Neuronal stem cell (in vitro differentiated cells): ENCODE measurements at regions not wholly inside any gene's neighbourhood (a gene's known extent, or its start where the extent isn't known, plus 50 kb on each side); places are given as distances from the start of the nearest gene placed in this dataset.

Source experiments
- DNase-seq: peaks from one replicate; pipeline ENCODE4 v3.0.0-alpha.2; 2013; ENCODE audit warnings: low spot score
- H2AFZ ChIP-seq: one replicate; pipeline ENCODE4 v1.6.1; 2013; ENCODE audit warnings: mild to moderate bottlenecking, low read length, inconsistent platforms
- H2AK5ac ChIP-seq: 2 replicates; pipeline ENCODE4 v1.6.1; 2013; ENCODE audit warnings: low read depth, mild to moderate bottlenecking, inconsistent platforms, low read length, moderate library complexity, mixed read lengths
- H2BK120ac ChIP-seq: 2 replicates; pipeline ENCODE4 v1.6.1; 2013; ENCODE audit warnings: low read depth, mild to moderate bottlenecking, inconsistent platforms, low read length, moderate library complexity, mixed read lengths
- H2BK12ac ChIP-seq: one replicate; pipeline ENCODE4 v1.6.1; 2013; ENCODE audit warnings: low read length, inconsistent platforms
- H2BK15ac ChIP-seq: 2 replicates; pipeline ENCODE4 v1.6.1; 2013; ENCODE audit warnings: mild to moderate bottlenecking, low read length, inconsistent platforms, mixed read lengths
- H2BK5ac ChIP-seq: one replicate; pipeline ENCODE4 v1.6.1; 2013; ENCODE audit warnings: inconsistent platforms, mild to moderate bottlenecking, low read length, moderate library complexity
- H3K14ac ChIP-seq: one replicate; pipeline ENCODE4 v1.6.1; 2013; ENCODE audit warnings: low read length, inconsistent platforms
- H3K18ac ChIP-seq: 2 replicates; pipeline ENCODE4 v1.6.1; 2013; ENCODE audit warnings: low read length, inconsistent platforms
- H3K23ac ChIP-seq: 2 replicates; pipeline ENCODE4 v1.6.1; 2013; ENCODE audit warnings: low read depth, mild to moderate bottlenecking, mixed read lengths, low read length, inconsistent platforms; ENCODE audit not compliant: poor library complexity
- H3K27ac ChIP-seq: replicated peaks from 3 replicates; pipeline ENCODE4 v1.5.1; 2013; ENCODE audit warnings: low read length, inconsistent platforms
- H3K27me3 ChIP-seq, 3 experiments: 2 replicates each; pipeline ENCODE4 v1.6.1; 2013; ENCODE audit warnings: low read length in 3 of 3, mild to moderate bottlenecking in 2 of 3, inconsistent platforms in 1 of 3, low read depth in 1 of 3, mixed read lengths in 1 of 3, moderate library complexity in 1 of 3; ENCODE audit not compliant: control insufficient read depth in 3 of 3, insufficient read depth in 3 of 3
- H3K36me3 ChIP-seq, 2 donors: replicated peaks in 1 of 2; 2 replicates each; pipeline ENCODE4 v1.6.1; 2013; ENCODE audit warnings: low read length in 2 of 2; ENCODE audit not compliant: control insufficient read depth in 2 of 2, insufficient read depth in 2 of 2
- H3K4ac ChIP-seq: 2 replicates; pipeline ENCODE4 v1.6.1; 2013; ENCODE audit warnings: inconsistent platforms, mild to moderate bottlenecking, low read length, moderate library complexity
- H3K4me1 ChIP-seq, 2 donors: 1 replicate in 1 of 2; 2 replicates in 1 of 2; pipeline ENCODE4 v1.6.1; 2013; ENCODE audit warnings: low read length in 2 of 2, low read depth in 1 of 2; ENCODE audit not compliant: control insufficient read depth in 2 of 2, insufficient read depth in 1 of 2
- H3K4me2 ChIP-seq: one replicate; pipeline ENCODE4 v1.6.1; 2013; ENCODE audit warnings: mild to moderate bottlenecking, low read length, inconsistent platforms; ENCODE audit not compliant: insufficient read depth, poor library complexity, severe bottlenecking
- H3K4me3 ChIP-seq, 2 donors: 2 replicates each; pipeline ENCODE4 v1.5.1; 2013; ENCODE audit warnings: low read length in 2 of 2, mild to moderate bottlenecking in 2 of 2, inconsistent platforms in 1 of 2, moderate library complexity in 1 of 2
- H3K79me1 ChIP-seq: one replicate; pipeline ENCODE4 v1.6.1; 2013; ENCODE audit warnings: low read depth, mild to moderate bottlenecking, inconsistent platforms, low read length, moderate library complexity
- H3K9ac ChIP-seq: one replicate; pipeline ENCODE4 v1.6.1; 2013; ENCODE audit warnings: mild to moderate bottlenecking, low read depth, low read length, inconsistent platforms; ENCODE audit not compliant: poor library complexity
- H3K9me3 ChIP-seq, 2 donors: replicated peaks in 1 of 2; 2 replicates each; pipeline versions ENCODE3 to v1.6.1; 2013; ENCODE audit warnings: low read length in 2 of 2, mild to moderate bottlenecking in 2 of 2, inconsistent platforms in 1 of 2, low read depth in 1 of 2, mixed read lengths in 1 of 2, moderate library complexity in 1 of 2; ENCODE audit not compliant: control insufficient read depth in 2 of 2, insufficient read depth in 1 of 2
- H4K8ac ChIP-seq: one replicate; pipeline ENCODE4 v1.6.1; 2013; ENCODE audit warnings: low read depth, mild to moderate bottlenecking, inconsistent platforms, low read length, moderate library complexity
- H4K91ac ChIP-seq: one replicate; pipeline ENCODE4 v1.6.1; 2013; ENCODE audit warnings: low read length, low read depth, mild to moderate bottlenecking, inconsistent platforms; ENCODE audit not compliant: poor library complexity
- WGBS, 2 donors: extraction: QIAGEN DNeasy Blood & Tissue Kit; methylation state at CpG; one replicate each; pipeline ENCODE4 v1.1.7; 2013; ENCODE audit warnings: missing lambda C conversion rate in 2 of 2, mixed read lengths in 1 of 2; ENCODE audit not compliant: insufficient read length in 2 of 2, insufficient replicate concordance in 1 of 2; ENCODE audit errors: extremely low coverage in 2 of 2; 5-methylcytosine and 5-hydroxymethylcytosine counted together

GRCh38 chr9:93869863-93870262 is 85.3 kb downstream of the BARX1 start:
- Histone ChIP-seq H3K27me3 (no peaks in the 10 kb centered on the region), H3K14ac (no peak overlapping the region), H2BK12ac (no peak overlapping the region), H3K27ac (no peak overlapping the region), H2AFZ (peak overlapping the region; percentile 12), H3K4me1 (peaks cover 0 to 11% of the 10 kb centered on the region in 2 donors), H2AK5ac (peak overlapping the region; percentile 94), H3K4ac (peak overlapping the region; percentile 17), H4K8ac (no peak overlapping the region), H3K9ac (no peak overlapping the region), H3K4me2 (no peak overlapping the region), H2BK15ac (peak overlapping the region; percentile 5), H2BK5ac (peak overlapping the region; percentile 79), H3K79me1 (no peaks in the 10 kb centered on the region), H3K36me3 (no peaks in the 10 kb centered on the region), H3K9me3 (peaks cover 6 to 11% of the 10 kb centered on the region in 2 donors), H4K91ac (no peak overlapping the region), H2BK120ac (no peak overlapping the region), H3K23ac (no peak overlapping the region), H3K4me3 (peak overlapping the region in 1 of 2 donors; percentile 28), H3K18ac (peak overlapping the region; percentile 84)
- DNase-seq = no peak
- WGBS, 2 donors = no CpG with 5 or more reads among the region's 8 CpGs

GRCh38 chr9:93869088-93869487 is 86.1 kb downstream of the BARX1 start:
- Histone ChIP-seq H2BK15ac (no peak overlapping the region), H3K79me1 (no peaks in the 10 kb centered on the region), H4K91ac (no peak overlapping the region), H3K4me2 (no peak overlapping the region), H3K18ac (no peak overlapping the region), H2BK12ac (no peak overlapping the region), H3K27me3 (no peaks in the 10 kb centered on the region), H3K9ac (no peak overlapping the region), H3K36me3 (no peaks in the 10 kb centered on the region), H4K8ac (no peak overlapping the region), H3K4ac (no peak overlapping the region), H2BK120ac (no peak overlapping the region), H3K4me1 (peaks cover 0 to 16% of the 10 kb centered on the region in 2 donors), H2AFZ (peak overlapping the region; percentile 9), H3K27ac (no peak overlapping the region), H3K9me3 (peaks cover 0 to 4% of the 10 kb centered on the region in 2 donors), H3K4me3 (no peak overlapping the region), H2BK5ac (no peak overlapping the region), H3K14ac (no peak overlapping the region), H3K23ac (no peak overlapping the region), H2AK5ac (no peak overlapping the region)
- no peak for DNase-seq
- WGBS, 2 donors = no CpG with 5 or more reads among the region's 5 CpGs

GRCh38 chr9:93865716-93866115 is 89.4 kb downstream of the BARX1 start:
- H3K4me2 ChIP-seq = no peak overlapping the region
- H2BK5ac ChIP-seq = peak overlapping the region; percentile 40
- no peak overlapping the region for H3K4me3 ChIP-seq
- H3K18ac ChIP-seq = peak overlapping the region; percentile 83
- no peaks in the 10 kb centered on the region for H3K9me3 ChIP-seq
- no peak overlapping the region for H3K27ac ChIP-seq
- no peak overlapping the region for H2AFZ ChIP-seq
- H3K79me1 ChIP-seq = no peaks in the 10 kb centered on the region
- no peak overlapping the region for H2BK12ac ChIP-seq
- H2BK120ac ChIP-seq = no peak overlapping the region
- no peak overlapping the region for H3K9ac ChIP-seq
- no peaks in the 10 kb centered on the region for H3K27me3 ChIP-seq
- no peak overlapping the region for H3K14ac ChIP-seq
- H2AK5ac ChIP-seq = peak overlapping the region; percentile 47
- H2BK15ac ChIP-seq = peak overlapping the region; percentile 45
- H3K4ac ChIP-seq = no peak overlapping the region
- no peak overlapping the region for H4K91ac ChIP-seq
- no peak for DNase-seq
- WGBS, 2 donors = no CpG with 5 or more reads among the region's 5 CpGs
- no peak overlapping the region for H3K23ac ChIP-seq
- no peak overlapping the region for H4K8ac ChIP-seq
- no peaks in the 10 kb centered on the region for H3K36me3 ChIP-seq
- peaks cover 0 to 22% of the 10 kb centered on the region in 2 donors for H3K4me1 ChIP-seq

- Histone ChIP-seq H3K9me3 (no peaks in the 10 kb centered on the region), H3K4me1 (peaks cover 0 to 22% of the 10 kb centered on the region in 2 donors), H3K18ac (peak overlapping the region; percentile 84), H3K4me2 (no peak overlapping the region), H4K8ac (no peak overlapping the region), H3K36me3 (no peaks in the 10 kb centered on the region), H3K79me1 (no peaks in the 10 kb centered on the region), H2BK12ac (peak overlapping the region; percentile 14), H2AK5ac (peak overlapping the region; percentile 15), H2AFZ (no peak overlapping the region), H3K27ac (no peak overlapping the region), H4K91ac (no peak overlapping the region), H2BK5ac (no peak overlapping the region), H3K27me3 (no peaks in the 10 kb centered on the region), H3K23ac (no peak overlapping the region), H2BK15ac (peak overlapping the region; percentile 88), H3K4ac (no peak overlapping the region), H2BK120ac (no peak overlapping the region), H3K4me3 (no peak overlapping the region), H3K9ac (peak overlapping the region; percentile 24), H3K14ac (no peak overlapping the region)
- WGBS, 2 donors = no CpG with 5 or more reads among the region's 7 CpGs
- DNase-seq = no peak
Observed at GRCh38 chr9:93865245-93865644, 89.9 kb downstream of the BARX1 start.
